Amygdala (tissue), 56 donors: ENCODE measurements at regions not wholly inside any gene's neighbourhood (a gene's known extent, or its start where the extent isn't known, plus 50 kb on each side); places are given as distances from the start of the nearest gene placed in this dataset.

Source experiments
- DNase-seq, 56 donors: peaks; one replicate each; lab custom pipeline; 2025; lab: John Stamatoyannopoulos, UW

- DNase-seq: no peak
Observed at GRCh38 chr1:80427881-80428280, 1372.9 kb upstream of the ADGRL2 start.

GRCh38 chr1:80424249-80424648 lies 1376.5 kb upstream of the ADGRL2 start:
- no peak for DNase-seq

DNA sequence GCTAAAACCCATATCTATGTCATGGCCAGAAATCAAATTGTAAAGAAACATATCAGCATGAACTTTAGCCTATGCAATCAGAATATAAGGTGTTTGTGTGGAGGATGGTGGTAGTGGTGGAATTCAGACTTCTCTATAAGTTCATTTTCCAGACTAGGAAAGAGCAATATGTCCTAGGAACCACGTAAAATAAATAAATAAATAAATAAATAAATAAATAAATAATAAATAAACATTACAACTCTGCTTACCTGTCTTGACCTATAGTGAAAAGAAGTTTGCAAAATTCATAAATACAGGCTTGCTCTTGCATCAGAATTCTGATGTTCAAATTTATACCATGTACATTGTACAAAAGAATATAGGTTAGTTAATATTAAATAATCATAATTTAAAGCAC lies 1382.6 kb upstream of the ADGRL2 start:
- DNase-seq: no peak

- no peak for DNase-seq
Observed at GRCh38 chr1:80417671-80418070, 1383.1 kb upstream of the ADGRL2 start.

GRCh38 chr1:80413969-80414368 lies 1386.8 kb upstream of the ADGRL2 start:
- DNase-seq: no peak

DNA sequence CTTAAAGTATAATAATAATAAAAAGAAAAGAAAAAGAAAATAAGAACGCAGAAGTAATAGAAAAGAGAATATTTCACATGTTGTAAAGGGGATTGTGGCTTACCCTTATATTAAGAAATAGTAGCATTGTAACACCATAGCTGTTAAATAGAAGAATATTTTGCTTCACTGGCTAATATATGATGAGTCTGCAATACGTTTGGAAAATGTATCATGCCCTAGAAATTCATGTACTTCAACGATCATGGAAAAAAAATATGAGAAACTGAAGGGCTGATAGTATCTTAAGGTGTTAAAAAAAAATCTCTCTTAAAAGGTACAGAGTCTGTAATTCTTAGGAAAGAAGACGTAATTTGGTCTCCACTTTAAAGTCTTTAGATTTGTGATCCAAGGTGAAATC lies 1390.5 kb upstream of the ADGRL2 start:
- DNase-seq: no peak

DNA sequence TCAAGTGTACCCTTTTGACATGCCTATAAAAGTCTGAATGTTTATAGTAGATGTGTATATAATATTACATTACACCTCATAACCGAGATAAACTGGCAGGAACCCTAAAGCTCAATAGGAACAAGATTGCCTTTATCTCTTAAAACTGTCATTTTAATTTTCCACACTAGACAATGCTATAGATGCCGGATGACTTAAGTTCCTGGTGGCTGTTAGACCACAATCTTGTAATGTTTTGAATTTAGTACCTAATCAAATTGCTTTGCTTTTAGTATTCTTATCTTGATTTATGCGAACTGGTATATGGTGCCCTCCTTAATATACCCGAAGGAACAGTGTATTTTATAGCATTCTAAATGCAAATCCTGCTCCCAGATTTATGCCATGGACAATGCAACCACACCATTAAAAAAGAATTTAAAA lies 1397.0 kb upstream of the ADGRL4 start:
- no peak for DNase-seq

- no peak for DNase-seq
Observed at GRCh38 chr1:80402625-80403024, 1396.1 kb upstream of the ADGRL4 start.

GRCh38 chr1:80401757-80402156 lies 1395.2 kb upstream of the ADGRL4 start:
- no peak for DNase-seq

DNA sequence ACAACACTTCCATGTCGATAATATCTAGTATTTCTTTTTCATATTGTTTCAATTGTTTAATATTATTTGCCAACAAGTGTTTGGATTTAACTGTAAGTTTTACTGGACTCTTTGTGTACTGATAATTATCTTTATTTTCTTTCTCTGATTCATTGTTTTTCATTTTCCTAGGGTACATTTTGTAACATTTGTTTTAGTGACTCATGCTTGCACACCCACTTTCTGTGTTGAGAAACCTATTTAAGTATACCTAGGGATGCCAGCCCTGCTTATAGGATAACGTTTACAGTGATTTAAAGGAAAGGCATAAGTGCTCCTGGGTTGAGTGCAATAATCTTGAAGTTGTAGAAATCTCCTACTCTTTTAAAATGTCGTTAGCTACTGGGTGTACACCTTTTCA lies 1386.0 kb upstream of the ADGRL4 start:
- no peak for DNase-seq

DNA sequence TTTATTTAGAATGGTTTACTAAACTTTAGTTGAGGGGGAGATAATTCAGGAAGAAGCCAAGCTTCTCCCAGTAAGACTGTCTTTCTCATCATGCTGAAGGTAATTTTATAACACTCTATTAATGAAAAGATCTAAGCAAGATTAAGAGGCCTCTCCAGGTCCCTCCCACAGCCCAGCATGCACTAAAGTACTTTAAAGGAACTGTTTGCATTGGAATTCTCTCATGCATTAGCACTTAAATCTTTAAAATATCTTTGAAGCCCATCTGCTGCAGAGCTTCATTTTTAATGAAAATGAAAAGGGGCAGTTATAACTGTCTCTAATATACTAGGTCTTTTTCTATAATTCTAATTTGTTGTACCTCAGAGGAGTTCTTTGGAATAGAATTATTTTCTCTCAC lies 1379.1 kb upstream of the ADGRL4 start:
- DNase-seq: no peak

- DNase-seq: no peak
Observed at GRCh38 chr1:80384959-80385358, 1378.4 kb upstream of the ADGRL4 start.

GRCh38 chr1:80384083-80384830 lies 1377.7 kb upstream of the ADGRL4 start:
- DNase-seq: no peak

DNA sequence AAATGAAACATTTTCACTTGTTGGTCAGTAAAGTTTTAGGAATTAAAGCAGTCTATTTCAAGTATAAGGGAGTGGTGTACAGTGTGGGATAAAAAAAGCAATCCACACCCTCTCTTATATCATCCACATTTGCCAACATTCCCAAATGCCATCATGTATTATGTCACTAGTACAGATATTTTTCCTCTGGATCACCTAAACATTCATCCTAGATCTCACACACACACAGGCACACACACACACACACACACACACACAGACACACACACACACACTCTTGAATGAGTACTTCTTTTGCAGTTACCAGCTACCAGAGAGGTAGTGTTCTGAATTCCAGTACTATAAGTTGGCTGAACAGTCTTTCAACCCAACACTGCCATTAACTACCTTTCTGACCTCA lies 1369.1 kb upstream of the ADGRL4 start:
- DNase-seq: no peak

GRCh38 chr1:80375109-80375508 lies 1368.6 kb upstream of the ADGRL4 start:
- no peak for DNase-seq

GRCh38 chr1:80369780-80370179 lies 1363.2 kb upstream of the ADGRL4 start:
- no peak for DNase-seq

GRCh38 chr1:80367058-80367457 lies 1360.5 kb upstream of the ADGRL4 start:
- DNase-seq: no peak

DNA sequence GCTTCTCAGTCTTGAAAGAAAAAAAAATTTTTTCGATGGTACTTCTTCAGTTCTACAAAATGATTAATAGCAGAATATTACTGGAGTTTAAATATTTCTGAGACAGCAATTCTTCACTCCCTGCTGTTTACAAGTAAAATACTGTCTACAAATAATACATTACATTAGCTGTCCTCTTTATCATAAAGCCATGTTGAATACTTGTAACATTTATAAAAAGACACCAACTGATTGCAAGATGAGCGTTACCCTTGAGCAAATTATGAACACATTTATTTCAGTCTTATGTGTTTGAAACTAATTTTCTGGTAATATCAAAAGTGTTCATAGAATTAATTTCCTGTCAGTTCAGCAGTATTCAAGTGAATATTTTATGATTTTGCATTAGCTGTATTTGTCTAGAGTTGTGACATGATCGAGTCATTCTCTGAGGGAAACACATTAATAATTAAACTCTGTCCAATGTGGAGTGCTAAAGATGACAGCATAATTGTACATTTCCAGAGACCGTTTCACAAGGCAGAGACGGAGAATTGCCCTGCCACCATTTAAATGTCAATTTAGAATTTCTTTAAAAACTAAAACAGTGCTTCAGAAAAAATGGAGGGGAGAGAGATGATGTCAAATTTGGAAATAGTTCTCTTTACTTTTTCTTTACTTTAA lies 1359.0 kb upstream of the ADGRL4 start:
- no peak for DNase-seq

- DNase-seq: no peak
Observed at GRCh38 chr1:80363689-80364475, 1357.4 kb upstream of the ADGRL4 start.

GRCh38 chr1:80359666-80360065 lies 1353.1 kb upstream of the ADGRL4 start:
- no peak for DNase-seq

DNA sequence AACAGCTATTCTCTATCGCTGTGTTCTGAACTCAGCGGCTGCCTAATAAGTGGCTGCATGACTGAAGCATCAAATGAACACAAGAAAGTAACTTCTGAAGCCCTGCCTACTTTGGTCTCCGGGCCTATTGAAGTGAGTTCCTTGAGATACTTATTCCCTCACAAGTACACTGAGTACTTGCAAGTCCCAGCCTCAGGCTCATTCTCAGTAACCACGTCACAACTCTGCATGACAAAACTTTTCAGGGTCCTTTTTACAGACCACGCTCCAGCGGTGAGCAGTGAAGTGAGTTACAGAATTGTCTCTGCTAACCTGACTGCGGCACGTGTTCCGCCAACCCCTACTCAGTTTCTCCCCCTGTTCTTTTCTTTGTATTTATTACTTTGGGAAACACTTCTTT lies 1342.7 kb upstream of the ADGRL4 start:
- no peak for DNase-seq

DNA sequence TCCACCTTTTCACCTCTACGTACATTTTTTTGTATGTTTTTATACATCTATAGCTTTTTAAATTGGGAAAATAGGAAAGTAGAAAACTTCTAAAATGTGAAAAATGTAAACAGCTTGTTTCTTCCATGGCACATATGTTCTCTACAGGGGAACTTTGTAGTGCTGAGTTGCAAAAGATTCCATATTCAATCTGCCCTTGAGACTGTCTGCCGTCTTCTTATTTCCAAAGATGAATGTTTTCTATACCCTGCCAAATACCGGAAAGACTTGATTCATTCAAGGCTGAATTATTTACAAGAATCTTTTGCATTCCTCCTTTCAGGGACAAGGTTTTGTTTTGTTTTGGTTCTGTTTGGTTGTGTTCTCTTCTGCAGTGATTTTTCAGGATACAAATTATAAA lies 1334.5 kb upstream of the ADGRL4 start:
- no peak for DNase-seq
